ENCODE measurements at regions not wholly inside any gene's neighbourhood (a gene's known extent, or its start where the extent isn't known, plus 50 kb on each side); places are given as distances from the start of the nearest gene placed in this dataset.
"Not testable (repeated sequence)": the region's sequence is repeated elsewhere in the genome, so short reads cannot be mapped to it uniquely, and the experiment has no call there.

DNA sequence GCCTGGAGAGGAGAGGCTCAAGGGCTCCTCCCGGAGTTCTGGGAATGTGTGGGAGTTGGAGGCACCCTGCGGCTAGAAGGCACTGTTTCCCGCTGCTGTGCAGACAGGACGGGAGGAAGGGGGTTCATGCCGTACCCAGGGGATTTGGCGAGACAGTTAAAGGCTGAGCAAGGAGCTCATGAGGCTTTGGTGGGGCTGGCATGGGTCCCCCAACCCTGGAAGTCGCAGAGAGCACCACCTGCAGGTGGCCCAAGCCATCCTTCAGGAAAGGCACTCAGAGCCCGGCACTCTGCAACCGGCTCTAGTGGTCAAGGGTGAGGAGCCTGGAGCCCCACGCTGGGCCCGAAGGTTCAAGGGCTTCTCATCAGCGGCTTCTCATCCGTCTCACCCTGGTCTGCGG lies 138.2 kb downstream of the NPIPB11 start:
- H3F3A ChIP-seq (ENCODE audit: insufficient read depth); H4K20me1 ChIP-seq (ENCODE audit: low read depth, low read length); H3K79me2 ChIP-seq (ENCODE audit: insufficient read depth, low read length); H3K9me3 ChIP-seq (ENCODE audit: insufficient read depth, low read length); H3K36me3 ChIP-seq (ENCODE audit: low read length); H3K4me3 ChIP-seq (ENCODE audit: insufficient read depth, low read length, poor library complexity, severe bottlenecking); H3K27ac ChIP-seq (ENCODE audit: low read depth, low read length); H3K27me3 ChIP-seq (ENCODE audit: low read length); H2AFZ ChIP-seq (ENCODE audit: low read depth, low read length, severe bottlenecking); H3K9me2 ChIP-seq (replicated peaks; ENCODE audit: insufficient read depth, low read length); H3K9ac ChIP-seq (ENCODE audit: low read length); H3K4me2 ChIP-seq (ENCODE audit: low read depth, low read length, poor library complexity, severe bottlenecking): not testable (repeated sequence)

DNA sequence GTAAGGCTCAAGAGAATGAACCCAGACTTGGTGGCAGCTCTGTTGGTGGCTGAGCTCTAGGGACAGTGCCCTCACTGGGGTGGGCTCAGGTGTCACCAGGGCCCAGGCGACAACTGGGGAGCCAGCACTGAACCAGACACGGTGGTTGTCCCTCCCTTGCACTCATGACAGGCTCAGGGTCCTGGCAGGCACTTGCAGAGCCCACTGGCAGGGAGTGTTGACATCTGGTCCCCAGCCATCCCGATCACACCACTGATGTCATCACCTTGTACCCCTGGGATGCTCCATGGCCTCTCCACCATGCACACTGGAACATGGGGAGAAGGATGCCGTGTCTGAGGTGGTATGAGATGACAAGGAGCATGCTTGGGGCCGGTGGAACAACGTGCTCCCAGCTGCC lies 138.6 kb downstream of the NPIPB11 start:
- H3K36me3 ChIP-seq (ENCODE audit: low read length); H3K27me3 ChIP-seq (ENCODE audit: low read length); H4K20me1 ChIP-seq (ENCODE audit: low read depth, low read length); H3K4me3 ChIP-seq (ENCODE audit: insufficient read depth, low read length, poor library complexity, severe bottlenecking); H3K27ac ChIP-seq (ENCODE audit: low read depth, low read length); H3K79me2 ChIP-seq (ENCODE audit: insufficient read depth, low read length); H2AFZ ChIP-seq (ENCODE audit: low read depth, low read length, severe bottlenecking); H3K9ac ChIP-seq (ENCODE audit: low read length); H3K9me3 ChIP-seq (ENCODE audit: insufficient read depth, low read length); H3K4me2 ChIP-seq (ENCODE audit: low read depth, low read length, poor library complexity, severe bottlenecking); H3F3A ChIP-seq (ENCODE audit: insufficient read depth); H3K9me2 ChIP-seq (replicated peaks; ENCODE audit: insufficient read depth, low read length): not testable (repeated sequence)

DNA sequence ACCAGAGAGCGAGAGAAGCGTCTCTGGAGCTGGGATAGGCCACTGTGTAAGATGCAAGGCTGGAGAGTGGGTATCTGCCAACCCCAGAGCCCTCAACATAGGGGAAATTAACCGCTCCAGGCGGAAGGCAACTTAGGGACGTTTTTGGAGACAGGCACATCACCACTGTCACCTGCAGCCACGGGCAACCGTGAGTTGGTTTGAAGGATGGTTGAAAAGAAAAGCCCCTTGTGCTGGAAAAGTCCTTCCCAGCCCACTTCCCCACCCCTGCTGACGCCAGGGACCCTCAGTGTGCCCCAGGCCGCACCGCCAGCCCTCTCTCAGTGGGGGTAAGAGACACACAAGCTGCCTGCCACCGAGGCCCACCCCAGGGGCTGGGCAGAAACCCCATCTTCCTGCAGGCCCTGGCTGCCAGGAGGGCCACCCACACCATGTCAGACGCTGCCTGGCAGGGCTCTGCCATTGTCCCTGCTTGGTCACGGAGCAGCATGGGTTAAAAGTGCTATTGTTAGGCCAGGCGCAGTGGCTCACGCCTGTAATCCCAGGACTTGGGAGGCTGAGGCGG lies 139.4 kb downstream of the NPIPB11 start:
- not testable (repeated sequence) for H3K4me2 ChIP-seq (ENCODE audit: low read depth, low read length, poor library complexity, severe bottlenecking); H3K79me2 ChIP-seq (ENCODE audit: insufficient read depth, low read length); H4K20me1 ChIP-seq (ENCODE audit: low read depth, low read length); H3K27me3 ChIP-seq (ENCODE audit: low read length); H3K9me3 ChIP-seq (ENCODE audit: insufficient read depth, low read length); H2AFZ ChIP-seq (ENCODE audit: low read depth, low read length, severe bottlenecking); H3K9ac ChIP-seq (ENCODE audit: low read length); H3F3A ChIP-seq (ENCODE audit: insufficient read depth); H3K27ac ChIP-seq (ENCODE audit: low read depth, low read length); H3K4me3 ChIP-seq (ENCODE audit: insufficient read depth, low read length, poor library complexity, severe bottlenecking); H3K36me3 ChIP-seq (ENCODE audit: low read length); H3K9me2 ChIP-seq (replicated peaks; ENCODE audit: insufficient read depth, low read length)

DNA sequence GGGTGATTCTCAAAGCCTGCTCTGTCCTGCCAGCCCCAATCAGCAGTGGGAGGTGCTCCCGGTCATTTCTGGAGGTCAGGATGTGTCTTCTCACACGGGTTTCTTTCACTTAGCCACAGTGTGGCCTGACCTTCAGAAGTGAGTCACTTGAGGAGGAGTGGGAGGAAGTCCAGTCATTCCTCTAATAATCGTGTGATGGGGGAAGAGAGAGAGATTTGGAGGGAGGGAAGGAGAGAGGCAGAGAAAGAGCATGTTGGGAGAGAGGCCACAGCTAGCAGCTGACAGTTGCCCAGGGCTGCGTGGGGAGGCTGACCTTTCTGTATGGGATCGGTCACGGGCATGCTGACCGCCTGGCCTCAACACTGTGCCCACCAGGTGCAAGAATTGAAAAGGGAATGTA lies 139.9 kb downstream of the NPIPB11 start:
- H3K9me2 ChIP-seq (replicated peaks; ENCODE audit: insufficient read depth, low read length); H3K4me3 ChIP-seq (ENCODE audit: insufficient read depth, low read length, poor library complexity, severe bottlenecking); H3K9me3 ChIP-seq (ENCODE audit: insufficient read depth, low read length); H3K4me2 ChIP-seq (ENCODE audit: low read depth, low read length, poor library complexity, severe bottlenecking); H3K27ac ChIP-seq (ENCODE audit: low read depth, low read length); H4K20me1 ChIP-seq (ENCODE audit: low read depth, low read length); H3K27me3 ChIP-seq (ENCODE audit: low read length); H3K79me2 ChIP-seq (ENCODE audit: insufficient read depth, low read length); H3F3A ChIP-seq (ENCODE audit: insufficient read depth); H3K9ac ChIP-seq (ENCODE audit: low read length); H2AFZ ChIP-seq (ENCODE audit: low read depth, low read length, severe bottlenecking); H3K36me3 ChIP-seq (ENCODE audit: low read length): not testable (repeated sequence)

DNA sequence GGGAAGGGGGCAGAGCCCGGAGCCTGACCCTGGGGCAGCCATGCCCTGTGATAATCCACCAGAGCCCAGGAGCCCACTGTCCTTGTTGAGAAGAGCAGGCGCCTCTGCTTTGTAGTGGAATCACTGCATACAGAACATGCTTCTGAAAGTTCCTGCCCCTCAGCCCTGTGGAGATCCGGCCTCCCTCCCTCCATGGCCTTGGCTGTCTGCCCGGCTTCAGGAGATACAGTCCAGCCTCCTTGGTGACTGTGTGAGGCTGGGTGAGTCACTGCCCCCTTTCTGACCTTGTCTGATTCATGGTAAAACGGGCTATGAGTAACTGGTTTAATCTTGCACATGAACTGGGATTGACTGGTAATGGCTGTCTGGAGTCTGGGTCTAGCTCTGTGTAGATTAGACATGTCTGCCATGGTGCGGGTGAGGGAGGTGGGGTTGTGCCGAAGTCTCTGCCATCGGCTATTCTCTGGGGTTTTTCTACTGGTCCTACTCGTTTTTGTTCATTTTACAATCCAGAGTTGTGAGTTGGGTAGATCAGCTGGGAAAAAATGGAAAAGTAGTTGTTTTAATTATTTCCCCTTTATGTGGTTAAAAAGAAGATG lies 141.2 kb downstream of the NPIPB11 start:
- not testable (repeated sequence) for H3K4me3 ChIP-seq (ENCODE audit: insufficient read depth, low read length, poor library complexity, severe bottlenecking); H4K20me1 ChIP-seq (ENCODE audit: low read depth, low read length); H3F3A ChIP-seq (ENCODE audit: insufficient read depth); H3K9me2 ChIP-seq (replicated peaks; ENCODE audit: insufficient read depth, low read length); H3K9me3 ChIP-seq (ENCODE audit: insufficient read depth, low read length); H3K4me2 ChIP-seq (ENCODE audit: low read depth, low read length, poor library complexity, severe bottlenecking); H2AFZ ChIP-seq (ENCODE audit: low read depth, low read length, severe bottlenecking); H3K9ac ChIP-seq (ENCODE audit: low read length); H3K27ac ChIP-seq (ENCODE audit: low read depth, low read length); H3K79me2 ChIP-seq (ENCODE audit: insufficient read depth, low read length); H3K27me3 ChIP-seq (ENCODE audit: low read length); H3K36me3 ChIP-seq (ENCODE audit: low read length)

DNA sequence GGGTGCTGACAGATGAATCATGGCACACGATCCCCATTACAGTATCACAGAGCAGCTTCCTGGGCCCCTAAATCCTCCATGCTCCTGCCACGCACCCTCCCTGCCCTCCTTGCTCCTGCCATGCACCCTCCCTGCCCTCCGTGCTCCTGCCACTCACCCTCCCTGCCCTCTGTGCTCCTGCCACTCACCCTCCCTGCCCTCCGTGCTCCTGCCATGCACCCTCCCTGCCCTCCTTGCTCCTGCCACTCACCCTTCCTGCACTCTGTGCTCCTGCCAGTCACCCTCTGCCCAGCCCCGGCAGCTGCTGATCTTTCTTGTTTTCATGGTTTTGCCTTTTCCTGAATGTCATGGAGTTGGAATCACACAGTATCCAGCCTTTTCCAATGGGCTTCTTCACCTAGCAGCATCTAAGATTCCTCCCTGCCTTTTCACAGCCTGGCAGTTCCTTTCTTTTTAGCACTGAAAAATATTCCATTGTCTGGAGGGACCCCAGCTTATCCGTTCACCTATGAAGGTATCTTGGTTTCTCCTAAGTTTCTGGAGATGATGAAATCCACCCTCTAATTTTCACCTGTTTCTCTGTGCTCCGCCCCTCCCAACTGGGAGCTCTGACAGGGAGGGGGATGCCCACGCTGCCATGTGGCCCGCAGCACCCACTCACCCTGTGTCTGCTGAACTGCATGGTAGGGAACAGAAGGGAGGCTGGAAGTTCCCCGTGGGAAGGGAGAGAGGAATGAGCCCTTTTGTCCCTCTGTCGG lies 142.3 kb downstream of the NPIPB11 start:
- H3K36me3 ChIP-seq (ENCODE audit: low read length); H3K27ac ChIP-seq (ENCODE audit: low read depth, low read length); H3K4me3 ChIP-seq (ENCODE audit: insufficient read depth, low read length, poor library complexity, severe bottlenecking); H3F3A ChIP-seq (ENCODE audit: insufficient read depth); H4K20me1 ChIP-seq (ENCODE audit: low read depth, low read length); H3K27me3 ChIP-seq (ENCODE audit: low read length); H3K9me2 ChIP-seq (replicated peaks; ENCODE audit: insufficient read depth, low read length); H3K9me3 ChIP-seq (ENCODE audit: insufficient read depth, low read length); H3K79me2 ChIP-seq (ENCODE audit: insufficient read depth, low read length); H2AFZ ChIP-seq (ENCODE audit: low read depth, low read length, severe bottlenecking); H3K4me2 ChIP-seq (ENCODE audit: low read depth, low read length, poor library complexity, severe bottlenecking); H3K9ac ChIP-seq (ENCODE audit: low read length): not testable (repeated sequence)

DNA sequence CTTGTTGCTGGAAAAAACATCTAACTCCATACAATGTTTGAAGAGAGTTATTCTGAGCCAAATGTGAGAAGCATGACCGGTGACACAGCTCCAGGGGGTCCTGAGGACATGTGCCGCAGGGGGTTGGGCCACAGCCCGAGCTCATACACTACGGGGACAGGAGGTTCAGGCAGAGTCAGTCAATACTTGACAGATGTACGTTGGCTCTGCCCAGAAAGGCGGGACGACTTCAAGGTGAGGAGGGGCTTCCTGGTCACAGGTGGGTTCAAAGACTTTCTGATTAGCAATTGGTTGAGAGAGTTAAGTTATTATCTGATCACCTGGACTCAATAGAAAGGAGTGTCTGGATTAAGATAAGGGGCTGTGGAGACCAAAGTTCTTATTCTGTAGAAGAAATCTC lies 143.8 kb downstream of the NPIPB11 start:
- H3K27ac ChIP-seq (ENCODE audit: low read depth, low read length); H2AFZ ChIP-seq (ENCODE audit: low read depth, low read length, severe bottlenecking); H3K9me3 ChIP-seq (ENCODE audit: insufficient read depth, low read length); H3K9me2 ChIP-seq (replicated peaks; ENCODE audit: insufficient read depth, low read length); H3K4me2 ChIP-seq (ENCODE audit: low read depth, low read length, poor library complexity, severe bottlenecking); H3K36me3 ChIP-seq (ENCODE audit: low read length); H3F3A ChIP-seq (ENCODE audit: insufficient read depth); H3K79me2 ChIP-seq (ENCODE audit: insufficient read depth, low read length); H3K27me3 ChIP-seq (ENCODE audit: low read length); H3K4me3 ChIP-seq (ENCODE audit: insufficient read depth, low read length, poor library complexity, severe bottlenecking); H4K20me1 ChIP-seq (ENCODE audit: low read depth, low read length); H3K9ac ChIP-seq (ENCODE audit: low read length): not testable (repeated sequence)
